ENCODE measurements at regions not wholly inside any gene's neighbourhood (a gene's known extent, or its start where the extent isn't known, plus 50 kb on each side); places are given as distances from the start of the nearest gene placed in this dataset.

DNA sequence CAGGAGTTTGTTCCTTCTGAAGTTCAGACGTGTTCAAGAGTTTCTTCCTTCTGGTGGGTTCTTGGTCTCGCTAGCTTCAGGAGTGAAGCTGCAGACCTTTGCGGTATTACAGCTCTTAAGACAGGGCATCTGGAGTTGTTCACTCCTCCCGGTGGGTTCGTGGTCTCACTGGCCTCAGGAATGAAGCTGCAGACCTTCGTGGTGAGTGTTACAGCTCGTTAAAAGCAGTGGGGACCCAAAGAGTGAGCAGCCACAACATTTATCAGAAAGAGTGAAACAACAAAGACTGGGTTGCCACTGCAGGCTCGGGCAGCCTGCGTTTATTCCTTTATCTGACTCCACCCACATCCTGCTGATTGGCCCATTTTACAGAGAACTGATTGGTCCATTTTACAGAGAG, 373.1 kb downstream of the ETS1 start:
- TF ChIP-seq, protein P1, sequence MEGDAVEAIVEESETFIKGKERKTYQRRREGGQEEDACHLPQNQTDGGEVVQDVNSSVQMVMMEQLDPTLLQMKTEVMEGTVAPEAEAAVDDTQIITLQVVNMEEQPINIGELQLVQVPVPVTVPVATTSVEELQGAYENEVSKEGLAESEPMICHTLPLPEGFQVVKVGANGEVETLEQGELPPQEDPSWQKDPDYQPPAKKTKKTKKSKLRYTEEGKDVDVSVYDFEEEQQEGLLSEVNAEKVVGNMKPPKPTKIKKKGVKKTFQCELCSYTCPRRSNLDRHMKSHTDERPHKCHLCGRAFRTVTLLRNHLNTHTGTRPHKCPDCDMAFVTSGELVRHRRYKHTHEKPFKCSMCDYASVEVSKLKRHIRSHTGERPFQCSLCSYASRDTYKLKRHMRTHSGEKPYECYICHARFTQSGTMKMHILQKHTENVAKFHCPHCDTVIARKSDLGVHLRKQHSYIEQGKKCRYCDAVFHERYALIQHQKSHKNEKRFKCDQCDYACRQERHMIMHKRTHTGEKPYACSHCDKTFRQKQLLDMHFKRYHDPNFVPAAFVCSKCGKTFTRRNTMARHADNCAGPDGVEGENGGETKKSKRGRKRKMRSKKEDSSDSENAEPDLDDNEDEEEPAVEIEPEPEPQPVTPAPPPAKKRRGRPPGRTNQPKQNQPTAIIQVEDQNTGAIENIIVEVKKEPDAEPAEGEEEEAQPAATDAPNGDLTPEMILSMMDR (IDR thresholded peaks at IDR 0.05; ENCODE audit: low read depth, low read length): no peak
- TF ChIP-seq EZH2phosphoT487 (IDR thresholded peaks at IDR 0.05; ENCODE audit: low read depth): no peak

All from OCI-LY3 (cell line).